Activated naive CD4-positive, alpha-beta T cell treated with anti-CD3 and anti-CD28 coated beads for 36 hours (primary cell): ENCODE measurements at regions not wholly inside any gene's neighbourhood (a gene's known extent, or its start where the extent isn't known, plus 50 kb on each side); places are given as distances from the start of the nearest gene placed in this dataset.

ENCODE experiments used
- CTCF ChIA-PET: fragments of 350-600 bp; sonication (Branson Sonifier 250); formaldehyde crosslinking; loops from one replicate; lab custom pipeline; 2021; ENCODE audit warnings: antibody characterized with exemption; lab: Charles Lee
- DNase-seq: peaks from one replicate; pipeline ENCODE4 v3.0.0-alpha.2; 2020
- H3K27ac Mint-ChIP-seq: one replicate; pipeline ENCODE4 v1.8.0; 2021; ENCODE audit warnings: mild to moderate bottlenecking, mixed read lengths
- H3K27me3 Mint-ChIP-seq: one replicate; pipeline ENCODE4 v1.8.0; 2021; ENCODE audit warnings: low read depth, mixed read lengths
- H3K36me3 Mint-ChIP-seq: one replicate; pipeline ENCODE4 v1.8.0; 2021; ENCODE audit warnings: low read depth, mixed read lengths
- H3K4me1 Mint-ChIP-seq: one replicate; pipeline ENCODE4 v1.8.0; 2021; ENCODE audit warnings: low read depth, mixed read lengths
- H3K4me3 Mint-ChIP-seq: one replicate; pipeline ENCODE4 v1.8.0; 2021; ENCODE audit warnings: mild to moderate bottlenecking, moderate library complexity, mixed read lengths
- H3K9me3 Mint-ChIP-seq: one replicate; pipeline ENCODE4 v1.8.0; 2021; ENCODE audit warnings: mixed read lengths
- intact Hi-C: fragments of 100-400 bp; cut with micrococcal nuclease; formaldehyde crosslinking; loops from one replicate; pipeline ENCODE4 v1.15.1; 2023

GRCh38 chr2:23207871-23208270 lies 177.1 kb upstream of the KLHL29 start:
- intact Hi-C loops = loop anchor here (10.0 kb wide), 1 partner anchor 247 kb away; no protein-coding TSS in a partner anchor
- CTCF ChIA-PET = no interaction called here
- Mint-ChIP-seq H3K36me3 (no peaks in the 10 kb centered on the region), H3K9me3 (peaks cover 3% of the 10 kb centered on the region), H3K4me1 (no peaks in the 10 kb centered on the region), H3K27me3 (peaks cover 23% of the 10 kb centered on the region), H3K27ac (no peak overlapping the region), H3K4me3 (no peak overlapping the region)
- DNase-seq = no peak

- CTCF ChIA-PET = no interaction called here
- no peak for DNase-seq
- no peak overlapping the region for H3K27ac Mint-ChIP-seq
- no peaks in the 10 kb centered on the region for H3K4me1 Mint-ChIP-seq
- intact Hi-C loops = loop anchor here (10.0 kb wide), 1 partner anchor 246 kb away; no protein-coding TSS in a partner anchor
- no peaks in the 10 kb centered on the region for H3K36me3 Mint-ChIP-seq
- H3K27me3 Mint-ChIP-seq = peaks cover 23% of the 10 kb centered on the region
- peaks cover 3% of the 10 kb centered on the region for H3K9me3 Mint-ChIP-seq
- H3K4me3 Mint-ChIP-seq = no peak overlapping the region
Observed at GRCh38 chr2:23208339-23208738, 176.6 kb upstream of the KLHL29 start.

GRCh38 chr2:23209059-23209458 lies 175.9 kb upstream of the KLHL29 start:
- no peaks in the 10 kb centered on the region for H3K9me3 Mint-ChIP-seq
- H3K4me3 Mint-ChIP-seq = no peak overlapping the region
- peaks cover 20% of the 10 kb centered on the region for H3K27me3 Mint-ChIP-seq
- DNase-seq = no peak
- intact Hi-C loops = loop anchor here (10.0 kb wide), 1 partner anchor 246 kb away; no protein-coding TSS in a partner anchor
- H3K36me3 Mint-ChIP-seq = no peaks in the 10 kb centered on the region
- CTCF ChIA-PET = interaction anchor here (1.5 kb wide), 1 partner anchor 22 kb away, joined by 3 read pairs; no protein-coding TSS in a partner anchor
- no peak overlapping the region for H3K27ac Mint-ChIP-seq
- H3K4me1 Mint-ChIP-seq = no peaks in the 10 kb centered on the region

- no peaks in the 10 kb centered on the region for H3K4me1 Mint-ChIP-seq
- CTCF ChIA-PET = interaction anchor here (0.8 kb wide), 1 partner anchor 9 kb away, joined by 3 read pairs; no protein-coding TSS in a partner anchor
Observed at GRCh38 chr2:23211987-23212583, 172.9 kb upstream of the KLHL29 start.

GRCh38 chr2:23213196-23213595 lies 171.8 kb upstream of the KLHL29 start:
- H3K27ac Mint-ChIP-seq = no peak overlapping the region
- CTCF ChIA-PET = no interaction called here
- no peaks in the 10 kb centered on the region for H3K4me1 Mint-ChIP-seq
- no peak for DNase-seq
- H3K9me3 Mint-ChIP-seq = no peaks in the 10 kb centered on the region
- H3K4me3 Mint-ChIP-seq = no peak overlapping the region
- intact Hi-C loops = no loop called here
- no peaks in the 10 kb centered on the region for H3K36me3 Mint-ChIP-seq
- peaks cover 3% of the 10 kb centered on the region for H3K27me3 Mint-ChIP-seq

More at GRCh38 chr2:23211987-23212583, 172.9 kb upstream of the KLHL29 start:
- no peak overlapping the region for H3K27ac Mint-ChIP-seq
- peaks cover 10% of the 10 kb centered on the region for H3K27me3 Mint-ChIP-seq
- no peak overlapping the region for H3K4me3 Mint-ChIP-seq
- DNase-seq = no peak
- no peaks in the 10 kb centered on the region for H3K36me3 Mint-ChIP-seq
- H3K9me3 Mint-ChIP-seq = no peaks in the 10 kb centered on the region
- intact Hi-C loops = no loop called here

- CTCF ChIA-PET = no interaction called here
- Mint-ChIP-seq H3K36me3 (no peaks in the 10 kb centered on the region), H3K9me3 (no peaks in the 10 kb centered on the region), H3K27ac (no peak overlapping the region), H3K4me1 (no peaks in the 10 kb centered on the region), H3K27me3 (no peaks in the 10 kb centered on the region), H3K4me3 (no peak overlapping the region)
- intact Hi-C loops = no loop called here
- DNase-seq = no peak
Observed at GRCh38 chr2:23215016-23215415, 170.0 kb upstream of the KLHL29 start.

GRCh38 chr2:23219666-23220065 lies 165.3 kb upstream of the KLHL29 start:
- H3K36me3 Mint-ChIP-seq = no peaks in the 10 kb centered on the region
- no peaks in the 10 kb centered on the region for H3K4me1 Mint-ChIP-seq
- intact Hi-C loops = no loop called here
- no peak overlapping the region for H3K27ac Mint-ChIP-seq
- no peaks in the 10 kb centered on the region for H3K9me3 Mint-ChIP-seq
- H3K27me3 Mint-ChIP-seq = peaks cover 4% of the 10 kb centered on the region
- H3K4me3 Mint-ChIP-seq = no peak overlapping the region
- CTCF ChIA-PET = no interaction called here
- no peak for DNase-seq

- Mint-ChIP-seq H3K4me3 (no peak overlapping the region), H3K4me1 (no peaks in the 10 kb centered on the region), H3K9me3 (no peaks in the 10 kb centered on the region), H3K27me3 (peaks cover 4% of the 10 kb centered on the region), H3K27ac (no peak overlapping the region), H3K36me3 (no peaks in the 10 kb centered on the region)
- CTCF ChIA-PET = no interaction called here
- intact Hi-C loops = no loop called here
- DNase-seq = no peak
Observed at GRCh38 chr2:23220513-23221094, 164.4 kb upstream of the KLHL29 start.

GRCh38 chr2:23221236-23221635 lies 163.7 kb upstream of the KLHL29 start:
- intact Hi-C loops = no loop called here
- Mint-ChIP-seq H3K27me3 (peaks cover 4% of the 10 kb centered on the region), H3K36me3 (no peaks in the 10 kb centered on the region), H3K27ac (no peak overlapping the region), H3K9me3 (no peaks in the 10 kb centered on the region), H3K4me3 (no peak overlapping the region), H3K4me1 (no peaks in the 10 kb centered on the region)
- CTCF ChIA-PET = no interaction called here
- DNase-seq = no peak

GRCh38 chr2:23221901-23222300 lies 163.1 kb upstream of the KLHL29 start:
- Mint-ChIP-seq H3K4me3 (no peak overlapping the region), H3K27ac (no peak overlapping the region), H3K9me3 (no peaks in the 10 kb centered on the region), H3K27me3 (peaks cover 4% of the 10 kb centered on the region), H3K36me3 (no peaks in the 10 kb centered on the region), H3K4me1 (no peaks in the 10 kb centered on the region)
- intact Hi-C loops = no loop called here
- CTCF ChIA-PET = no interaction called here
- DNase-seq = no peak

GRCh38 chr2:23230885-23231284 lies 154.1 kb upstream of the KLHL29 start:
- Mint-ChIP-seq H3K36me3 (no peaks in the 10 kb centered on the region), H3K9me3 (no peaks in the 10 kb centered on the region), H3K27ac (no peak overlapping the region), H3K4me1 (no peaks in the 10 kb centered on the region), H3K4me3 (no peak overlapping the region), H3K27me3 (peaks cover 2% of the 10 kb centered on the region)
- intact Hi-C loops = no loop called here
- no peak for DNase-seq
- CTCF ChIA-PET = interaction anchor here (1.0 kb wide), 1 partner anchor 22 kb away, joined by 3 read pairs; no protein-coding TSS in a partner anchor

- Mint-ChIP-seq H3K27ac (no peak overlapping the region), H3K9me3 (no peaks in the 10 kb centered on the region), H3K27me3 (peaks cover 2% of the 10 kb centered on the region), H3K36me3 (no peaks in the 10 kb centered on the region), H3K4me3 (no peak overlapping the region), H3K4me1 (no peaks in the 10 kb centered on the region)
- intact Hi-C loops = no loop called here
- CTCF ChIA-PET = interaction anchor here (1.0 kb wide), 1 partner anchor 23 kb away, joined by 3 read pairs; no protein-coding TSS in a partner anchor
- DNase-seq = no peak
Observed at GRCh38 chr2:23231865-23232264, 153.1 kb upstream of the KLHL29 start.

- H3K4me1 Mint-ChIP-seq = no peaks in the 10 kb centered on the region
- CTCF ChIA-PET = no interaction called here
- H3K27ac Mint-ChIP-seq = no peak overlapping the region
- intact Hi-C loops = no loop called here
- no peaks in the 10 kb centered on the region for H3K36me3 Mint-ChIP-seq
- peaks cover 2% of the 10 kb centered on the region for H3K27me3 Mint-ChIP-seq
- H3K4me3 Mint-ChIP-seq = no peak overlapping the region
- no peaks in the 10 kb centered on the region for H3K9me3 Mint-ChIP-seq
- DNase-seq = no peak
Observed at GRCh38 chr2:23235292-23235691, 149.7 kb upstream of the KLHL29 start.
